ENCODE measurements at regions not wholly inside any gene's neighbourhood (a gene's known extent, or its start where the extent isn't known, plus 50 kb on each side); places are given as distances from the start of the nearest gene placed in this dataset.

GRCh38 chr17:74096456-74096855, 107.0 kb upstream of the RPL38 start:
- no peak for DNase-seq

- no peak for DNase-seq
Observed at GRCh38 chr17:74097450-74098135, 105.9 kb upstream of the RPL38 start.

- no peak for DNase-seq
Observed at GRCh38 chr17:74098136-74099024, 105.1 kb upstream of the RPL38 start.

GRCh38 chr17:74099442-74100340, 103.8 kb upstream of the RPL38 start:
- DNase-seq: no peak

- DNase-seq: no peak
Observed at GRCh38 chr17:74104921-74105320, 98.6 kb upstream of the RPL38 start.

- DNase-seq: no peak
Observed at GRCh38 chr17:74107107-74107506, 96.4 kb upstream of the RPL38 start.

- DNase-seq: no peak
Observed at GRCh38 chr17:74108126-74108705, 95.3 kb upstream of the RPL38 start.

GRCh38 chr17:74110467-74110866, 93.0 kb upstream of the RPL38 start:
- DNase-seq: no peak

- DNase-seq: no peak
Observed at GRCh38 chr17:74113326-74113725, 90.2 kb upstream of the RPL38 start.

- DNase-seq: no peak
Observed at GRCh38 chr17:74113952-74114351, 89.5 kb upstream of the RPL38 start.

GRCh38 chr17:74114881-74115470, 88.5 kb upstream of the RPL38 start:
- DNase-seq: no peak

- no peak for DNase-seq
Observed at GRCh38 chr17:74115586-74115985, 87.9 kb upstream of the RPL38 start.

GRCh38 chr17:74116087-74116717, 87.3 kb upstream of the RPL38 start:
- DNase-seq: no peak

GRCh38 chr17:74117087-74117698, 86.3 kb upstream of the RPL38 start:
- no peak for DNase-seq

- no peak for DNase-seq
Observed at GRCh38 chr17:74117999-74118421, 85.5 kb upstream of the RPL38 start.

- no peak for DNase-seq
Observed at GRCh38 chr17:74118504-74118903, 85.0 kb upstream of the RPL38 start.

- DNase-seq: no peak
Observed at GRCh38 chr17:74119049-74119580, 84.4 kb upstream of the RPL38 start.

GRCh38 chr17:74119965-74120364, 83.5 kb upstream of the RPL38 start:
- no peak for DNase-seq

- no peak for DNase-seq
Observed at GRCh38 chr17:74123350-74123749, 80.1 kb upstream of the RPL38 start.

- no peak for DNase-seq
Observed at GRCh38 chr17:74123866-74124444, 79.5 kb upstream of the RPL38 start.

GRCh38 chr17:74125156-74125555, 78.3 kb upstream of the RPL38 start:
- DNase-seq: no peak
